ENCODE measurements at regions not wholly inside any gene's neighbourhood (a gene's known extent, or its start where the extent isn't known, plus 50 kb on each side); places are given as distances from the start of the nearest gene placed in this dataset.

DNA sequence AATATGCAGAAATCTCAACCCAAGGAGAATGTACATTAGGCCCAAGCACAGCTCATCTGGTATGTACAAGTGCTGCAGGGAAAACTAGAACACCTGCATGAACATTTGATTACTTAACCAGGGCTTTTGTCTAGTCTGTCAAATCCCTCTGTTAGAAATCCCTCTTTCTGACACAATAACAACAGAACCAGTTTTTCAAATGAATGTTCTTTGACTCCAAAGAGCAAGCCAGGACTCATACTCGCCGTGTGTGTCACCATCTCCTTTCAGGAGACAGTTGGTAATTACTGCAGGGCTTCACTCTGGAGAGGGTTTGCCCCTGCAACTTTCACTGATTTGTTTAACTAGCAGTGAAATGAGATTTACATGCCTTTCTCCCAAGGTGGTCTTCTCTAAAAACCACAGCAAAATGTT, 143.0 kb upstream of the FAM241A start:
- TF ChIP-seq EZH2phosphoT487 (conservative IDR thresholded peaks at IDR 0.05; ENCODE audit: low read length) = no peak
- TF ChIP-seq, protein P1, sequence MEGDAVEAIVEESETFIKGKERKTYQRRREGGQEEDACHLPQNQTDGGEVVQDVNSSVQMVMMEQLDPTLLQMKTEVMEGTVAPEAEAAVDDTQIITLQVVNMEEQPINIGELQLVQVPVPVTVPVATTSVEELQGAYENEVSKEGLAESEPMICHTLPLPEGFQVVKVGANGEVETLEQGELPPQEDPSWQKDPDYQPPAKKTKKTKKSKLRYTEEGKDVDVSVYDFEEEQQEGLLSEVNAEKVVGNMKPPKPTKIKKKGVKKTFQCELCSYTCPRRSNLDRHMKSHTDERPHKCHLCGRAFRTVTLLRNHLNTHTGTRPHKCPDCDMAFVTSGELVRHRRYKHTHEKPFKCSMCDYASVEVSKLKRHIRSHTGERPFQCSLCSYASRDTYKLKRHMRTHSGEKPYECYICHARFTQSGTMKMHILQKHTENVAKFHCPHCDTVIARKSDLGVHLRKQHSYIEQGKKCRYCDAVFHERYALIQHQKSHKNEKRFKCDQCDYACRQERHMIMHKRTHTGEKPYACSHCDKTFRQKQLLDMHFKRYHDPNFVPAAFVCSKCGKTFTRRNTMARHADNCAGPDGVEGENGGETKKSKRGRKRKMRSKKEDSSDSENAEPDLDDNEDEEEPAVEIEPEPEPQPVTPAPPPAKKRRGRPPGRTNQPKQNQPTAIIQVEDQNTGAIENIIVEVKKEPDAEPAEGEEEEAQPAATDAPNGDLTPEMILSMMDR (IDR thresholded peaks at IDR 0.05; ENCODE audit: insufficient read depth, low read length, poor library complexity, severe bottlenecking) = no peak
